HG02623 (cell line): ENCODE measurements at regions not wholly inside any gene's neighbourhood (a gene's known extent, or its start where the extent isn't known, plus 50 kb on each side); places are given as distances from the start of the nearest gene placed in this dataset.

Experiments used
- ATAC-seq: cut with Tn5 transposase; IDR thresholded peaks from one replicate; pipeline ENCODE4 v1.9.1; 2021; ENCODE audit warnings: moderate library complexity; ENCODE audit not compliant: unreplicated experiment

DNA sequence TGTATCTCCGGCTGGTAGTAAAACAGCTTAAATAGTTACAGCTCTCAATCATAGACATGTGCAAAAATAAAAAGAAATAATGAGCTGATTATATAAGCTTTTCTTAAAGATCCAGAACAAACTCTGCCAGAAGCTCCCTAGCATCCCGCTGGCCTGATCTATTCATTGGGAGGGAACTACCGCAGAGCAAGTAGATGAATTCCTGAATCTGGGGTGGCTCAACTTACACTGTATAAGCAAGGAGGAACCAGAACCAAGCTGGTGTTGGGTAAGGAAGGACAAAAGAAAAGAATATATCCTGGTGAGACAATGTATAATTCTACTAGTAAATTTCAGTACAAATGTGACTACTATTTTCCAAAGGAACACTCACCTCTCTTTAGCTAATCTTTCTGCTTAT lies 1122.2 kb downstream of the OLFM4 start:
- ATAC-seq = no peak

- no peak for ATAC-seq
Observed at GRCh38 chr13:54162069-54162468, 1133.5 kb downstream of the OLFM4 start.

GRCh38 chr13:54165581-54166215 lies 1137.1 kb downstream of the OLFM4 start:
- no peak for ATAC-seq

- no peak for ATAC-seq
Observed at GRCh38 chr13:54173996-54174395, 1145.4 kb downstream of the OLFM4 start.

GRCh38 chr13:54175466-54175865 lies 1146.9 kb downstream of the OLFM4 start:
- no peak for ATAC-seq

DNA sequence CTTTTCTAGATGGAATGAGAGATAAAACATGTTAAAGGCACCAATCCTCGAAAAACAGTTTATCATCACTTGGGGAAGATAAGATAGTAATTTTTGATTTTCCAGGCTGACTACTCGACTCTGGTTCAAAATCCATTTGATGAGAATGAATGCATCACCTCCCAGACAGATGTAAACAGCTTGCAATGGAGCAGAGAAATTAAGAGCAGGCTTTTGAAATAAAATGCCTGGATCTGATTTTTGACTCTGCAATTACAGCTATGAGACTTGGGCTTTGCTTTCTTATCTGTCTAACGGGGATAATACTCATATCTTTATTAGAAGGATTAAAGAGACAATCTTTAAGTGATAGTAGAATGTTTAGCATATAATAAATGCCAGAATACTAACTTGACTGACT lies 1148.9 kb downstream of the OLFM4 start:
- no peak for ATAC-seq

DNA sequence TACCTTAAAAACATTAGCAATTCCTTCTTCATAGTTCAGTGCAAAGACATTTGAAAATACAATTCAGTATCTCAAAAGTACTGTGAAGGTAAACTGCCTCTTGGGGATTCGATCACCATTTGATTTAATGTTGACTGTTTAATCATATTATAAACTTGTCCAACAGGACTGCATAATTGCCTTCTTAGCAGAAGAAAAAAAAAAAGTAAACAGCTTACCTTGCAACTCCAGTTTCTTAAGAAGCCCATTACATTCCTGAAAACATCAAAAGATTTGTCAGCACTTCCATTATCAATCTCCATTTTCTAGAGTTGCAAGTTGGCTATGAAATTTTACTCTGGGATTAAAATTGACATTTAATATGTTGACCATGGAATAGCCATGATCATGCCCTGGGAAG lies 1154.6 kb downstream of the OLFM4 start:
- no peak for ATAC-seq

DNA sequence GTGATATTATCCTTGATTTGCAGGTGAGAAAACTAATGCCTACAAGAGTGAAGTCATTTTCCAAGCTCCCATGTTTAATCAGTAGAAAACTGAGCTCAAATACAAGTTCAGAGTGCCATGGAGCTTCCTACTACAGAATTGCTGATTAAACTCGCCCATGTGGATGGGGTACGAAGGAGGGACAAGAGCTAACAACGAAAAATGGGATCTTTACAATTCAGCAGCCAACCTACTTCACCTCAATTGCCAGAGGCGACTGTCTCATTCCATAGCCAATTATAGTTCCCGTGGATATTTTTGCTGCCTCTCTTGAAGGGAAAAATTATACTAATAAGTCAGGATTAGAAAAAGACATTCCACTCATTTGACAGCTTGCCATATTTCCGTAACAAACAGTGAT lies 1155.1 kb downstream of the OLFM4 start:
- ATAC-seq = no peak

- ATAC-seq = no peak
Observed at GRCh38 chr13:54184576-54184975, 1156.0 kb downstream of the OLFM4 start.

DNA sequence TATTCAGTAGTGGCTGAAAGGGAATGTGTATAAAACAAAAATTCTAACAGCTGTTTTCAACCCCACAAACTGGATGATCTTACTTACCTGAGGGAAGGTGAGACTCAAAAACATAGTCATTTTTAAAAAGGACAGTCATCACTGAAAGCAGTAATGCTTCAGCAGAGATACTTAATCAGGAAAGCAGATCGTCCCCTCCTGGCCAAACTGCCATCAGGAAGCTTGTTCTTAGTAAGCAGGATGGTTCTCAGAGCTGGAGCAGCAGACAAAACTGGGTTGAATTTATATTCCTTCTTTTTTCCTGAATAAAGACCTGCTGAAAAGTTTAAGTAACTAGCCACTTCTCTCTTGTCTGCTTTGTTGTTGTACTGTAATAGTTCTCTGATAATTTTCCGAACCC lies 1156.5 kb downstream of the OLFM4 start:
- ATAC-seq = no peak

DNA sequence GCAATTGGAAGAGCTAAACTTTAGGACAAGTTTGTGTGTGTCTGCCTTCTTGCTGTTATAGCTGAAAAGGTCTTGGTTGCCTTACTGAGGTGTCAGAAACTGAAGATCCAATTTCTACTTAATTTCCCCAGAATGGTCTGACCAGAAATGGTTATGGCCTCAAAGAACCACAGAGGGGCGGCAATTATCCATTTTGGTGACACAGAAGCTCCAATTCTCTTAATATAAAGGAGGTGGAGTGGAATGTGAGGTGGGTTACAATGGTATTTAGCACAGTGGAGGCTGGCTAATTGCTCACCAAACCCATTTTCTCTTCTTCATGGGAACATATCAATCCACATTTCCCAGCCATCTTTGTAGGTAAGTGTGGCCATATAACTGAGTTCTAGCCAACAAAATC lies 1157.2 kb downstream of the OLFM4 start:
- ATAC-seq = no peak

DNA sequence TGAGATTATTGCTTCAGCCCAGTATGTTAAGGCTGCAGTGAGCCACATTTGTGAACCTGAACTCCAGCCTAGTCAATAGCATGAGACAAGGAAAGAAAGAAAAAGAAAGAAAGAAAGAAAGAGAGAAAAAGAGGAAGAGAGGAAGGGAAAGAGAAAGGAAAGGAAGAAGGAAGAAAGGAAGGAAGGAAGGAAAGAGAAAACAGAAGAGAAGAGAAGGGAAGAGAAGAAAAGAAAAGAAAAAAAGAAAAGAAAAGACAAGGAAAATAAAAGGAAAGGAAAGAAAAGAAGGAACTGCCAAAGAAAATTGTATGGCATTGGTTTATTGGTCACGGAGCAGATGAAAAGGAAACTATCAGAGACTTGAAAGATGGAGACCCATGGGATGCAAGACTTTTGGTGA lies 1158.8 kb downstream of the OLFM4 start:
- no peak for ATAC-seq

GRCh38 chr13:54194233-54195024 lies 1165.8 kb downstream of the OLFM4 start:
- no peak for ATAC-seq

- ATAC-seq = no peak
Observed at GRCh38 chr13:54196684-54197083, 1168.1 kb downstream of the OLFM4 start.

GRCh38 chr13:54198911-54199310 lies 1170.3 kb downstream of the OLFM4 start:
- no peak for ATAC-seq

- ATAC-seq = no peak
Observed at GRCh38 chr13:54206626-54207025, 1178.0 kb downstream of the OLFM4 start.

GRCh38 chr13:54210397-54211049 lies 1181.9 kb downstream of the OLFM4 start:
- no peak for ATAC-seq

DNA sequence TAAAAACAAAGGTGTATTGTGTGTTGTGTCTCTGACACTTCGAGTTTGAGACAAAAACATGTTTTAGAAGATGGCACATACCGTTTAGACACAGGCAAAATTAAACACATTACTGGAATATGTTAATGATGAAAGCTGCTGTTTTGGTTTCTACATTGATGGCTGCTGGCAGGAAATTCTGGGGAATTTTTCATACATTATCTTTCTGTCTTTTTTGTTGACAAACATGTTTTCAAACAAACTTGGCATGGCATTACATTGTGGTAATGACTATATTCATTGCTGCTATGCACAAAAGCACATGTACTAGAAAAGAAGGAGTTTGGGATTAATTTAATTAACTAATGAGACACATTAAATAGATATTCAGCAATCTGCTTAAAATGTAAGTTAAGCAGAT lies 1187.6 kb downstream of the OLFM4 start:
- no peak for ATAC-seq

GRCh38 chr13:54226876-54227275 lies 1198.3 kb downstream of the OLFM4 start:
- no peak for ATAC-seq

DNA sequence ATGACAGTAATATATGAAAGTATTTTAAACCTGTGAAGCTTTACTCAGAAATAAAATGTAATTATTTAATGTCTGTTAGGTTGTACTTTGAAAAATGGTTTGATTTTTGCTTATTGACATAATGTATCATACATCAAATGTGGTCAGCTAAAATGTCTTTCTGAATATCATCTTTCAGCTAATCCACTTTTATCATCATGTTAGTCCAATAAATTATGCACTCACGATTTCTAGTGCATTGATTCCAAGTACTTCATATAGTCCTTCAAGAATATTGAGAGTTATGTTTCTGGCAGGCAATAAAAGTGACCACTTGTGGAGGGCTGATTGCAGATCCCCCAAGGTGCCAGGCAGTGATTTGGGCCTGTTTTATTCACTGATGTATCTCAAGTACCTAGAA lies 1204.1 kb downstream of the OLFM4 start:
- no peak for ATAC-seq

GRCh38 chr13:54234607-54235006 lies 1206.0 kb downstream of the OLFM4 start:
- no peak for ATAC-seq

DNA sequence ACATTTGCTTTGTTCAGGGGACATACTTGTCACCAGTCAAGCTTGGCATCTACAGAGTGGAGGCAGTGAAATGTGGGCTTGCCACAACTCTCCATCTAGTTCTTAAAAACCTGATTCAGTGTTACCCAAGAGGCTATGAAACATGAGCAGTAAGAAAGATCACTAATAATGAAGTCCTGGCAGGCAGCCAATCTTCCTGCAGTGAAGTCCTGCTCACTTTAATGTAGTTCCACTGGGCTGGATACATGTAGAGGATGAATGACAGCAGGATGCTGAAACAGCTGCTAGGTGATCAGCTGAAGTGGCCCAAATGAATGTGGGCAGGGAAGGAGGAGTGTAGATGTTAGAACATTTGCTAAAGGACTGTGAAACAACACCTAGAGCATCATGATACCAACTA lies 1213.1 kb downstream of the OLFM4 start:
- ATAC-seq = no peak
